HG03060 (cell line): ENCODE measurements at regions not wholly inside any gene's neighbourhood (a gene's known extent, or its start where the extent isn't known, plus 50 kb on each side); places are given as distances from the start of the nearest gene placed in this dataset.

ENCODE experiments used
- ATAC-seq: cut with Tn5 transposase; IDR thresholded peaks from one replicate; pipeline ENCODE4 v1.9.1; 2021; ENCODE audit warnings: low read depth, moderate number of reproducible peaks; ENCODE audit not compliant: unreplicated experiment

DNA sequence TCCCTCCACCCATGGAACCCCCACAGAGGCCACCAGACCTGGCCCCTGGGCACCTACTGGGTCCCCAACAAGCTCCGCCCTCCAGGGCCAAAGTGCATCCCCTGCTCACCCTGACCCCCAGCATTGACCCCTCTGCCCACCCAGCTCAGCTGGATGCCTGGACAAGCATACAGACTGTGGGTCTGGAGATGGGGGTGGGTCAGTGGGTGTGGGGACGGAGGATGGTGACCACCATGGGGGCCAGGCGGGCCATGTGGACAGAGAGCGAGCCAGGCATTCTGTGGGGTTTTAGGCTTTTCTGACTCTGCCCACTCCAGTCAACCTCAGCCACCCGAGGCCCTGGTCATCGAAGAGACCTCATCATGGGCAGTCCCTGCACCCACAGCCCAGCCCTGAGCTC, 183.7 kb downstream of the BRD1 start:
- no peak for ATAC-seq

DNA sequence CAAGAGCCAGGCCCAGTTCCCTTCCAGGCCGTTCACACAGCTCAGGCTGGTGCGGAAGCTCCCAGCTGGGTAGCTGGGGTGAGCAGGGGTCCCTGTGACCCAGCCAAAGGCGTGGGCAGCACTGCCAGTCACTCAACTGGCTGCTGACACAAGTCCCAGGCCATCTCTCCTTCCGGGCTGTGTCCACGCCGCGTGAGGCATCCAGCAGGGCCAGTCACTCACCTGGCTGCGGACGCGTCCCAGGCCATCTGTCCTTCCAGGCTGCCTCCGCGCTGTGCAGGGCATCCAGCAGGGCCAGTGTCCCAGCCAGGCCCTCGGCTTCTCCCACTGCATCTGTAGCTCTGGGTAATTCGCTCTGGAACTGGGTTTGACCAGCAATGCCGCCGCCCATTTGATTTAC, 184.2 kb downstream of the BRD1 start:
- ATAC-seq = no peak

DNA sequence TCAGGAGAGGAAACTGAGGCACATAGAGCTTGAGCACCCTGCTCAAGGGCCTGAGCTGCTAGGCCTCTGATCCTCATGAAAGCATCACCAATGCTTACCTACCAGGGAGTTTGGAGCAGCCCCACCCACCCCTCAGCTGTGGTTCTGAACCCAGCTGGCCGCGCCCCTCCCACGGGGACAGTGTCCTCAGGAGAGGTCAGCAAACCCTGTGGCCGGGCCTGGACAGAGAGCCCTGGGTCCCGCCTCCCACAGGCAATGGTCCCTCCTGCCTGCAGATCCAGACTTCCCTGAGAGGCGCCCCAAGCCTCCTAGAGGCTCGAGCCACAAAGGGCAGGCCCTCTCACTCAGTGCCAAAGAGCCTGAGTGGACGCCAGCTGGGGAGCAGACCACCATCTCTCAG, 184.9 kb downstream of the BRD1 start:
- ATAC-seq = no peak

DNA sequence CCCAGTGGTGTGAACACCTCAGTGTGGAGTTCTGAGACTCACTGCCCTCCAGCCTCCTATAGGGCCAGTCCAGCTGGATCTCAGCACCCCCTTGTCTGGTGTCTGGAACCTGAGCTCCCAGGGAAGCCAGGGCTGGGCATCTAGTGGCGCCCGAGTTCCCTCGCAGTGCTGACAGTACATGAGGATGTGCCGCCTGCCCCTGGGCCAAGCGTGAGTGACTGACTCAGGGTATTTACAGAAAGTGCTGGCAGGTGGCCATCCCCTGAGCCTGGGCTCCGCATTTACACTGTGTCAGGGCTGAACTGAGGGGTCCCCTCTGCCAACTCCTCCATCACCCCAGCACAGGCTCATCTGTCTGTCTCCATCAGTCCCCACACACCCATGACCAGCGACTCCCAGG, 185.3 kb downstream of the BRD1 start:
- no peak for ATAC-seq

DNA sequence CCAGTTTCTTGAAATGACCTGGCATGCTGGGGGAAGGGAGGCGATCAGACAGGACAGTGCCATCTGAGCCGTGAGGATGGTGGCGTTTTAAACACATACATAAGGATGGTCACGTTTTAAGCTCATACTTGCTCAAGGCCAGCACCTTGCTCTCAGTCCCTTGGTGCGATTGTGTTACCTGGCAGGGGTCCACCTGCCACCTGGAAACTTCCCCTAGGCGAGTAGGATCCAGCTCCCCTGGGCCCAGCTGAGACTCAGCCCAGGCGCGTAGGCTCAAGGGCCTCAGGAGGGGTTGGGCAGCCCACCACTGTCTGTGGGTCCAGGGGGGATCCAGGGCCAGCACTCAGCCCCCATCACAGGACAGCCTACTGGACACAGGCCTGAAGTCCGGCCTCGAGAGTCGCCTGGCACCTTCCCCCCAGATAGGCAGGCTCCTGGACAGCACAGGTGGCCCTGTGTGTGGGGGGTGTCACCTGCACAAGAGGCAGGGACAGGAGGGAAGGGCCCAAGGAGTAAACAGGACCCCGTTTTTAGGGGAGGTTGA, 185.8 kb downstream of the BRD1 start:
- ATAC-seq = no peak

DNA sequence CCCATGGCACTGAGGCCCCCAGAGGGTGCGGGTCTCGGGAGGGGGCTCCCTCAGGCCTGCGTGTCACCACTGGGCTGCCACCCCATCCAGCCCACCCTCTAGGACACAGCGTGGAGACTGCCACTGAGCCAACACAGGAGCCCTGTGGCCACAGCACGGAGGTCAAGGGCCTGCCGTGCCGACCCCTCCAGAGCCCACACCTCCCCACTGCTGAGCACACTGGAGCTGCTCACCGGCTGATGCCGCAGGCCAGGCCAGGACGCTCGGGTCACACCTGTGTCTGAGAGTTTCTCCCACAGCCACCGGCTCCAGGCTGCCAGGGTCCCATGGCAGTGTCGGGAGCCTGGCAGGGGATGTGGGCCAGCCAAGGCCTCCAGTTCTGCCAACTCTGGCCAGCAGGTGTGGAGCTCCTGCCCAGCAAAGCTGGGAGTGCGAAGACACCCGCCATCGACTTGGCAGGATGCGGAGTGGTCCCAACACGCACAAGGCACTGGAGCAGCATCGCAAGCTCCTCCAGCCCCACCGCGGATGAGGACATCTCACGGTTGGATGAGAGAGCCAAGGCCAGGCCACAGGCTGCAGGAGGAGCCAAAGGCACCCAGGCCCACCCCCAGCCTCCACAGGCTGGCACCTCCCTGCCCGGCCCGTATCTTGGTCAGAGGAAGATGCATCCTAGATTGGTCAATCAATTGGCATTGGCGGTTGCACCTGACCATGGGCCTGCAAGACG, 187.1 kb downstream of the BRD1 start:
- no peak for ATAC-seq

DNA sequence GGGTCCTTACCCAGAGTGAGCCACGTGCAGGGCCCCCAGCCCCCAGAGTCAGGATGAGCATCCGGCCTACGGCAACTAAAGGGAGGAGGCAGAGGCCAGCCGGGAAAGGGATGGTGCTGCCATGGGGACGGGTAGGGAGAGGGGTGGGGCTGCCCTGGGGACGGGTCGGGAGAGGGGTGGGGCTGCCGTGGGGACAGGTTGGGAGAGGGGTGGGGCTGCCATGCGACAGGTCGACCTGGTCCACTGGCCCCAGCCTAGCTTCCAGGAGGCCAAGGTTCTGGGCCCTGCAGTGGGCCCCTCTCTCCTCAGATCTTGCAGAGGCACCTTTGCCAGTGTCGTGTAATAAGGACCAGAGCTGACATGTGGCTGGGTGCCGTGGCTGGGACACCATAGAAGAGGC, 187.7 kb downstream of the BRD1 start:
- ATAC-seq = no peak

DNA sequence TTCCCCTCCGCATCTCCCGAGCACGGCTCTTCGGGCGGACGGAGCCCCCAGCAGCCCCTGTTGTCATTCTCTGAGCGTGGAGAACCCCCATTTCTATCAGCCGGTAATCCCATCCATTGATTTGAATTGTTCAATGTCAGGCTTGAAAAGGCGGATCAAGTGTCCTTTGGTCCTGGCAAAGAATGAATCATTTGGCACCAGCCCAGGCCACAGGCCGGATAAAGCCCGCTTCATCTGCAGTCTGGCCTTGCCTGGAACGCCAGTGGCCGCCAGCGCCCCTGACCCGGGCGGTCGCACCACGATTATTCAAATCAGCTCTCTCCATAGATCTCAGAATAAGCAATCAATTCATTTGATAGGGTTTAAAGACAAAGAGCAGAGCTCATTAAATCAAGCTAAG, 188.9 kb downstream of the BRD1 start:
- no peak for ATAC-seq

DNA sequence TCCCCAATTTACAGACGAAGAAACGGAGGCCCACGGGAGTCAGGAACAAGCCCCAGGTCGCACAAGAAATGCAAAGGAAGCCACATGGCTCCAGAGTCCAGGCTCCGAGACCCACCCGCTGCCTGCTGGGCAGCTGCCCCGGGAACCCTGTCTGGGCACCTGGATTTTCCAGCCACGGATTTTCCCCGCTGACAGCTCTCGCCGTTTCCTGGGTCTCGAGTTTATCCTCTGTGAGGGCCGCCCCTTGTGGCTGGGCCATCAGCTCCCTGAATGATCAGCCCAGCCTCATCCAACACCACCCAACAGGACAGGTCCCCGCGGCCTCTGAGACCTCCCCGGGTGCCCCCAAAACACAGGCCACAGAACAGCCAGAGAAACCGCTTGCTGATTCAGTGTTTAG, 189.7 kb downstream of the BRD1 start:
- no peak for ATAC-seq

DNA sequence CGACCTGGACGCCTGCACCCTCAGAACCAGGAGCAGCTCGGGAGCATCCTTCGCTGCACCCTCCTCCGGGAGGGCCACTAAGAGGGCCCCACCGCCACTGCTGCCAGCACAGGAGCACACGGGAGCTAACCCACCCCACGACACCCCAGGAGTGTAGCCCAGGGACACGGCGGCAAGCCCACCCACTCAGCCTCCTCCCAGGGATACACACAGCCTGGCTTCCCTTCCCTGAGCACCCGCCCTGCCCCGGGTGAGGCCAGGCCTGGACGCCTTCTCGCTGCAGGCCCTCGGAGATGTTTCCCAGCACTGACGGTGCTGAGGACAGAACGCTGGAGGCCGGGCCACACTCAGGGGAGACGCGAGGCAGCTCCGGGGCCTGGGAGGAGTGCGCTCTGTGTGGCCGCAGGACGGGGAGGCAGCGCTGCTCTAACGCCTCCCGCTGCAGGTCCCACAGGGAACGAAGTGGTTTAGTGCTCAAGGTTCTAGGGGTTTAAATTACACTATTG, 190.4 kb downstream of the BRD1 start:
- ATAC-seq = no peak

DNA sequence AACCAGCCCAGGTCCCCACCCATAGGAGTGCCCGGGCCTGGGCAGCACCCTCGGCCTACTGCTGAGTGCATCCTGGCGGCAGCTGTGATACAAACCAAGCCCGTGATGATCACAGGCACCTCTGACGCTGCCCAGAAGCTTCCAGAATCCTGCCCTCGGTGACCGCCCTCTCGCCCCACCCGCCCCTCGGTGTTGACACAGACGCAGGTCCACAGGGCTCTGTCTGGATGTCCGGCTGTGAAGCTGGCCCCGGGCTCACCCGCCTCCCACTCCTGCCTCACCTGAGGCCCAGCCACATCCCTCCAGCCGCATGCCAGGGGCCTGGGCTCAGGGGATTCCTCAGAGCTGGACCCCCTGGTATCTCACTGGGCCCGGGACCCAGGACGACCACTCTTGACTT, 191.0 kb downstream of the BRD1 start:
- ATAC-seq = no peak

DNA sequence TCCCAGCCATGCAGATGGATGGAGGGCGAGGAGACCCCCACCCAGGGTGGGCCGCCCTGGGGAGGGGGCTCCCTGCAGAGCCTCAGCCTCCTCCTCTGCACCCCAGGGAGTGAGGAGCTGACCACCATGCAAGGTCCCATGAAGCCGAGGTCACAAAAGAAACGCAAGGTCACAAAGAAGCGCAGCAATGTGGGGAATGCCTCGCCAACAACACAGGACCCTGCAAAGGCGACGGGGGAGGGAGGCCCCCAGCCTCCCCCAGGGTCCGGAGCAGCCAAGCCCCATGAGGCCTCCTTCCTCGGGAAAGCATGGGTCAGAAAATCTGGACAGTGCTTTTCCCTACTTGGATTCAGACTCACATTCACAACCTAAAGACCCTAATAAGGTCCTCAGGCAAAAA, 191.5 kb downstream of the BRD1 start:
- ATAC-seq = no peak

DNA sequence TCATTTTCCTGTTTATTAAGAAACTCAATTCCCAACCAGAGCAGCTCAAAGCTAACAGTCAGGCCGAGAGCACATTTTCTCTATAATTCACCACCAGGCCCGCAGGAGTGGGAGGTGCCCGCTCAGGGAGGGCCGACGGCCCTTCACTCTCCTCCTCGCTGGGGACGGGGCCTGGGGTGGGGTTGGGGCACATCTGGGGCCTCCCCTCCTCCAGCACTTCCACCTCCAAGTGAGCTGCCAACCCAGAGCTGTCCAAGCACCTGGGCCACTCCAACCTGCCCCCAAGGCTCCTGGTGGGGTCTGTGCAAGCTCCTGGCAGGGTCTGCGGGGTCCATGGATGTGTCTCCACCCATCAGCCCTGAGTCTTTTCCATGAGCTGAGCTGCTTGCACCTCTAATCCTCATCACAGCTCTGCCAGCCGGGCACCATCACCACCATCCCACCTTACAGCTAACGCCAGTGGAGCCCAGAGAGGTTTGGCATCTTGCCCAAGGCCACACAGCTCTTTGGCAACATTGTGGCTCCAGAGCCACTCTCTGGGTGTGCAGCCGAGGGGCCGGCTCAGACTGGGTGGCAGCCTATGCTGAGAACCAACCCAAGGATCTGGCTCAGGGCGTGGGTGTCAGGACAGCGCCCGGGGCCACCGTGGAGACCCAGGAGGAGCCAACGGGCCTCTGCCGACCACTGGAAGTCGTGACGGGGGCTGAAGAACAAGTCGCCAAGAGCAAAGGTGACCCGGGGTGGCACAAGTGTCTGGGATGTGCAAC, 193.5 kb downstream of the BRD1 start:
- no peak for ATAC-seq

DNA sequence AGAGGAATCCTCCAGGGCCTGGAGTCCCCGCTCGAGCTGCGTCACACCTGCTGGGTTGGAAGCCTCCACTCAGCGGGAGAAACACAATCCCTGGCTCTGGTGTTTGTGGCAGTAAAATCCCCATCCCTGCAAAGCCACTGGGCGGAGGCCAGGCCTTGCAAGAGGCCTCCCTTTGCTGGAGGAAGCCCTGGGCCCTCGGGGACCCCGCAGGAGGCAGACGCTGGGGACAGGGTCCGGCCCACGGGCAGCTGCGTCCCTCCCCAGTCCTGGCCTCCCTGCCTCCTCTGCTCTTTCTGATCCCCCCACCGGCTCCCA, 194.7 kb downstream of the BRD1 start:
- ATAC-seq = no peak

DNA sequence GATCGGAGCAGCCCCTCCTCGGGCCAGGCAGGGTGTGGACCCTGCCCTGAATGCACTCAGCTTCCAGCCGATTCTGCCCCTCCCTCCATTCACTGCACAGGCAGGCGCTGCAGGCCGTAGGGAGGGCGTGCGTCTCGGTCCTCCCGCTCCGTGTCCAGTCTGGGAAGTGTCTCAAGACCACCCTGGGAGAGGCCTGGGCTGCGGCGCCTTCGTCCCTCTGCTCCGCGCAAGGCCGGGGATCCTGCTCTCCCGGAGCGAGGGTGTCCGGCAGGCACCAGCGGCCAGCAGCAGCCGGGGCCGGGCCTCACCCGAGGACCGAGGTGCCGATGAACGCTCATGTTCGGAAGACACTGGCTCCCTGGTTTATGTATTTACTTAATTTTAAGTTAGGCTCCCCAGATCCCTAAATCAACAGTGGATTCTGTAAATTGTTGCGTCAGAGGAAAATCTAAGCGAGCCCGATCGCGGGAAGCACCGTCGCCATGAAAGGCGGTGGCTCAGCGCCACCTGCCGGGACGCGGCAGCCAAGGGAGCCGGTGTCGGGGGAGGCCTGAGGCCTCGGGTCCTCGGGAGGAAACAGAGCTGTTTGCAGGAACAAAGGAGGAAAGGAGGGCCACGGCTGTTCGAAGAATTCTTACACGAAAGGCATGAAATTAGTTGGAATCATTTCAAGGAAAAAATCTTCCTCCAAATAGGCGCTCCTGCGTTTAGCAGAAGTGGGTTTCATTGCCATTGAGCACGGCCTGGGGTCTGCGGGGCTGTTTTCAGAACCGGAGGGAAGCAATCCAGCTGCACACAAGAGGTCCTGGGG, 195.3 kb downstream of the BRD1 start:
- no peak for ATAC-seq

DNA sequence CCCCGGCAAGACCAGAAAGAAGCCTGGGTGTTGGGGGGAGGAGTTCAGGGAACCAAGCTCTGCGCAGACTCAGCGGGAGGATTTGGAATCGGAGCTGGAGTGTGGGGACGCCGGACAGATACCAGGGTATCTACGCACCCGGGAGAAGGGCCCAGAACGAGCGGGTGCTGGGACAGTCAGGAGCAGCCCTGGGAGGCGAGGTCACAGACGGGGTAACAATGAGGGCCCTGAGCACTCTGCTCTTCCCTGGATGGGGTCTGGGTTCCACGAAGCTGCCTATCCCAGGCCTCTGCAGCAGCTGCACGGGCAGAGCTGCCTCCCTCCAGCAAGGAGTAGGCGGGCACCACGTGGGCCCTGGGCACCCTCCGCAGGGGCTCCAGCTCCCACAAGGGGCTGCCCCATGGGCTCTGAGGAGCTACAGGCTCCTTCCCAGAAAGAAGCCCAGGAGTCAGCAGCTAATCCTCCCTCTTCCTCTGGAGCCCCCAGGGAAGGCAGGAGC, 197.2 kb downstream of the BRD1 start:
- no peak for ATAC-seq

DNA sequence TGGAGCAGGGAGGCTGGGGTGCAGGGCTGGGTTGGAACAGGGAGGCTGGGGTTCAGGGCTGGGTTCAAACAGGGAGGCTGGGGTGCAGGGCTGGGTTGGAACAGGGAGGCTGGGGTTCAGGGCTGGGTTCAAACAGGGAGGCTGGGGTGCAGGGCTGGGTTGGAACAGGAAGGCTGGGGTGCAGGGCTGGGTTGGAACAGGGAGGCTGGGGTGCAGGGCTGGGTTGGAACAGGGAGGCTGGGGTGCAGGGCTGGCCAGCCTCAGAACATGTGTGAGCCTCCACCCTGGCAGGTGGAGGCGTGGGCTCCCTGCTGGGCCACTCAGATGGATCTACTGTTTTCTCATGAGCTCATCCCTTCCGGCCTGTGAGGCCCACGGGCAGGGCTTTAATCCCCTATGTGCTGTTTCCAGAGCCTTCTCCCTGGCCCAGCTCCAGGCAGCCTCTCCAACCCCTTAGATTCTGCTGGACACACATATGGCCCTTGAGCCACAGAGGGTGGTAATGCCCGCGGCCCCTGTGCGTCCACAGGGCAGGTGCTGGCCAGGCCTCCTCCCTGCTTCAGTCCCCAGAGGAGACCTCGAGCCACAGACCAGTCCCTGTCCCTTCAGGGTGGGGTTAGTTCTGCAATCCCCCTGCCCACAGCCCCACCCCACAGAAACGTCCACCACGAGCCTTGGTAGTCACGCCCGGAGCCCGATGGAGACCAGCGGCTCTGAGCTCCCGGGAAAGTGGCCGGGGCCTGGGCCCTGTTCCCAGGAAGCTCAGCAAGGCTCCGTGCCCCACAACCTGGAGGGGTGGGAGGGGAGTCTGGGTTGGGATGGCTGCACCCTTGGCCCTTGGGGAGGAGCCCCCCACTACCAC, 197.9 kb downstream of the BRD1 start:
- ATAC-seq = no peak

DNA sequence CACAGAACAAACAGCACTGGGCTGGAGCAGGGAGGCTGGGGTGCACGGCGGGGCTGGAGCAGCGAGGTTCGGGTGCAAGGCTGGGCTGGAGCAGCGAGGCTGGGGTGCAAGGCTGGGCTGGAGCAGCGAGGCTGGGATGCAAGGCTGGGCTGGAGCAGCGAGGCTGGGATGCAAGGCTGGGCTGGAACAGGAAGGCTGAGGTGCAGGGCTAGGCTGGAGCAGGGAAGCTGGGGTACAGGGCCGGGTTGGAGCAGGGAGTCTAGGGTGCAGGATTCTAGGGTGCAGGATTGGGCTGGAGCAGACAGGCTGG, 198.5 kb downstream of the BRD1 start:
- no peak for ATAC-seq

DNA sequence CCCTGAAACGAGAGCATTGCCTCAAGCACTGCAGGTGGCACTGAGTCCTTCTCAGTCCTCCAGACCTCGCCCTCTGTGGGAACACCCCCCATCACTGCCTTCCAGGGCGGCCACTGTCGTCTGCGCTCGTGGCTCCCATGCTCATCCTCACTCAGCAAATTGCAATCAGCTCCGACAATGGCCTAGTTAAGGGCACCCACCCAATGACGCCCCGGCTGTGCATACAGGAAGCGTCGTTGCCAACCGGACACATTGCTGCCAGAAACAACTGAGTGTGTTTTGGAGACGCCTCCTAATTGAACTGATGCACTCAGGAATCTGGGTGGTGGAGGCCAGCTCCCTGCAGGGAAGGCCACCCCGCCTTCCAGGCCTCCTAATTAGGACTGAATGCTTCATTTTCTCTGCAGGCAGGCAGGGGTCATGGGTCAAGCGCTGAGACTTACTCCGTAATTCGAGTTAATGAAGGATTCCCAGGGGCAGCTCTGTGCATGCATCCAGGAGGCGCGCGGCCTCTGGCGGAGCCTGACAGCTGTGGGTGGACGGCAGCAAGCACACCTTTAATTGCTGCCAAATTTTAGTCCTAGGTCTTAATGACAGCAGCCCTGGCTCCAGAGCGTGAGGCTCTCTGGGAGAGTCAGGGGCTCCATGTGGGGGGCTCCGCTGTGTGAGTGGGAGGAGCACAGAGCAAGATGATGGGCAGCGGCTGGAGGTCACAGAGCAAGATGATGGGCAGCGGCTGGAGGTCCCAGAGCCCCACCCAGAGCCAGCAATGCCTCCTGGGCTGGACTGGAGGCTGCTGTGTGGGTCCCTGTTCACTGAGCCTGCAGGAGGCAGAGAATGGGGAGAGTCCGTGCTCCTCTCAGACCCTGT, 199.0 kb downstream of the BRD1 start:
- ATAC-seq = no peak
